RWPE2 (cell line): ENCODE measurements at regions not wholly inside any gene's neighbourhood (a gene's known extent, or its start where the extent isn't known, plus 50 kb on each side); places are given as distances from the start of the nearest gene placed in this dataset.
"Not testable (repeated sequence)": the region's sequence is repeated elsewhere in the genome, so short reads cannot be mapped to it uniquely, and the experiment has no call there.

ENCODE experiments used
- ATAC-seq: fragments of 200-7000 bp; cut with Tn5 transposase; 3 replicates; pipeline ENCODE4 v1.9.1; 2021; ENCODE audit warnings: low read depth
- DNase-seq: peaks from one replicate; pipeline ENCODE4 v3.0.0-alpha.2; 2020; ENCODE audit warnings: low spot score
- H3K27ac ChIP-seq: fragments of 450-650 bp; 2 replicates; pipeline ENCODE4 v1.5.1; 2017; ENCODE audit warnings: mild to moderate bottlenecking; ENCODE audit not compliant: poor library complexity, severe bottlenecking
- H3K27me3 ChIP-seq: fragments of 250-450 bp; sonication (Bioruptor Pico); 2 replicates; pipeline ENCODE4 v1.5.1; 2021; ENCODE audit warnings: mild to moderate bottlenecking, moderate library complexity; ENCODE audit not compliant: insufficient read depth, poor library complexity, severe bottlenecking
- H3K36me3 ChIP-seq: fragments of 250-450 bp; sonication (Bioruptor Pico); 2 replicates; pipeline ENCODE4 v1.5.1; 2020; ENCODE audit warnings: low read depth, mild to moderate bottlenecking, moderate library complexity
- H3K4me1 ChIP-seq: fragments of 250-450 bp; sonication (Bioruptor Pico); 2 replicates; pipeline ENCODE4 v1.5.1; 2021; ENCODE audit warnings: mild to moderate bottlenecking, moderate library complexity; ENCODE audit not compliant: insufficient read depth, poor library complexity, severe bottlenecking
- H3K4me3 ChIP-seq: fragments of 250-450 bp; sonication (Bioruptor Pico); 2 replicates; pipeline ENCODE4 v1.5.1; 2021; ENCODE audit warnings: mild to moderate bottlenecking, moderate library complexity; ENCODE audit not compliant: severe bottlenecking
- H3K9me3 ChIP-seq: fragments of 250-450 bp; sonication (Bioruptor Pico); 2 replicates; pipeline ENCODE4 v1.5.1; 2021; ENCODE audit warnings: mild to moderate bottlenecking, moderate library complexity; ENCODE audit not compliant: severe bottlenecking
- TF ChIP-seq, protein P1 (sequence below): fragments of 450-650 bp; IDR thresholded peaks from one replicate; pipeline ENCODE4 v1.5.1; 2017; ENCODE audit warnings: mild to moderate bottlenecking, moderate library complexity; ENCODE audit not compliant: poor library complexity, severe bottlenecking

DNA sequence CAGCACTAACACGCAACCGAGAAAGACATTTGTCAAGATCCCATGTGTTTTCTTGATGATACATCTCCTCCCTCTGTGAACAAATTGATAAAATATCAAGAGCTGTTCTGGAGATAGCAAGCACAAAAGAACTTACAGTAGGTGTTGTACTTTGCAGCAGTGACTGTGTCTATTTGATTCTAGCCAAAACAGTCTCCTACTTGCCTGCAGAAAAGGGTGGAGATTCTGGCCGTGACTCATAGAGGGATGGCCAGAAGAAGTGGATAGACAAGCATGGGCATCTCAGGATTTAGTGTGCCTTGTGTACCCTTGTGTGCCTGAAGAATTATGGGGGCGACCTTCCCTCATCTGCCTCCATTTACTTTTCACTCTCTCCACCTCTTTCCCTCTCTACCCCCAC is 458.4 kb upstream of the LRRC7 start:
- Histone ChIP-seq H3K36me3 (no peaks in the 10 kb centered on the region), H3K27me3 (no peaks in the 10 kb centered on the region), H3K4me1 (peaks cover 3% of the 10 kb centered on the region), H3K9me3 (no peaks in the 10 kb centered on the region), H3K4me3 (no peak overlapping the region), H3K27ac (peak overlapping the region; percentile 24)
- ATAC-seq = peak; percentile 64; the same call in 2 of the 3 replicates
- TF ChIP-seq, protein P1, sequence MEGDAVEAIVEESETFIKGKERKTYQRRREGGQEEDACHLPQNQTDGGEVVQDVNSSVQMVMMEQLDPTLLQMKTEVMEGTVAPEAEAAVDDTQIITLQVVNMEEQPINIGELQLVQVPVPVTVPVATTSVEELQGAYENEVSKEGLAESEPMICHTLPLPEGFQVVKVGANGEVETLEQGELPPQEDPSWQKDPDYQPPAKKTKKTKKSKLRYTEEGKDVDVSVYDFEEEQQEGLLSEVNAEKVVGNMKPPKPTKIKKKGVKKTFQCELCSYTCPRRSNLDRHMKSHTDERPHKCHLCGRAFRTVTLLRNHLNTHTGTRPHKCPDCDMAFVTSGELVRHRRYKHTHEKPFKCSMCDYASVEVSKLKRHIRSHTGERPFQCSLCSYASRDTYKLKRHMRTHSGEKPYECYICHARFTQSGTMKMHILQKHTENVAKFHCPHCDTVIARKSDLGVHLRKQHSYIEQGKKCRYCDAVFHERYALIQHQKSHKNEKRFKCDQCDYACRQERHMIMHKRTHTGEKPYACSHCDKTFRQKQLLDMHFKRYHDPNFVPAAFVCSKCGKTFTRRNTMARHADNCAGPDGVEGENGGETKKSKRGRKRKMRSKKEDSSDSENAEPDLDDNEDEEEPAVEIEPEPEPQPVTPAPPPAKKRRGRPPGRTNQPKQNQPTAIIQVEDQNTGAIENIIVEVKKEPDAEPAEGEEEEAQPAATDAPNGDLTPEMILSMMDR = no peak
- DNase-seq = no peak

DNA sequence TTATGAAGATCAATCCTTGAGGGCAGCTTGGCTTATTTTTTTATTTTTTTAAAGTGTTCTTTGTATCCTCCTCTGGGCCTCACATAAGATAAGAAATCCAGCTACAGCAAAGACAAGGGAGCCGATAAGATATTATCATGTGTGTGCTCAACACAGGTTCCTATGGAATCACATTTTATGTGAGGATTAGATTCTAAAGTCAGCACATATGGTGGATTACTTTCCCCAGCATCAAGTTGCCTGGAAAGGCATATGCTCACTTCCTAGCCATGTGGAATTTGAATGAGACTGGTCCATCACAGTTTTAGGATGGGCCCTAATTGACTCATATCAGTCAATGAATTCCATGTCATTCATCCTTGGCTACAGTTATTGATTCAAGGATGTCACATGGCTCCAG is 456.9 kb upstream of the LRRC7 start:
- H3K27me3 ChIP-seq = no peaks in the 10 kb centered on the region
- H3K4me1 ChIP-seq = peaks cover 3% of the 10 kb centered on the region
- TF ChIP-seq, protein P1 = no peak
- DNase-seq (no peak), ATAC-seq (no peak)
- no peak overlapping the region for H3K27ac ChIP-seq
- H3K4me3 ChIP-seq = no peak overlapping the region
- no peaks in the 10 kb centered on the region for H3K36me3 ChIP-seq
- H3K9me3 ChIP-seq = no peaks in the 10 kb centered on the region

DNA sequence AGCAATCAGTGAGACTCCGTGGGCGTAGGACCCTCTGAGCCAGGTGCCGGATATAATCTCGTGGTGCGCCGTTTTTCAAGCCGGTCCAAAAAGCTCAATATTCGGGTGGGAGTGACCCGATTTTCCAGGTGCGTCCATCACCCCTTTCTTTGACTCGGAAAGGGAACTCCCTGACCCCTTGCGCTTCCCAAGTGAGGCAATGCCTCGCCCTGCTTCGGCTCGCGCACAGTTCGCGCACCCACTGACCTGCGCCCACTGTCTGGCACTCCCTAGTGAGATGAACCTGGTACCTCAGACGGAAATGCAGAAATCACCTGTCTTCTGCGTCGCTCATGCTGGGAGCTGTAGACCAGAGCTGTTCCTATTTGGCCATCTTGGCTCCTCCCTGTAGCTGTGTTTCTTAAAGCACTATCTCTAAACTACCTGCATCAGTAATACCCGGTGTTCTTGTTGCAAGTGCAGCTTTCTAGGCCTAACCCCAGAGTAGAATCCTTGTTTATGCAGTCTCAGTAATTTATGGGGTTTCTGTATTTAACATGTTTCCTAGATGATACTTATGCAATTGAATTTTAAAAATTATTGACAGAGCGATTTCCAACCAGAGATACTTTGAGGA is 447.5 kb upstream of the LRRC7 start:
- H3K27me3 ChIP-seq, H3K4me1 ChIP-seq, DNase-seq, H3K4me3 ChIP-seq, ATAC-seq, H3K27ac ChIP-seq, H3K36me3 ChIP-seq, H3K9me3 ChIP-seq: not testable (repeated sequence)

DNA sequence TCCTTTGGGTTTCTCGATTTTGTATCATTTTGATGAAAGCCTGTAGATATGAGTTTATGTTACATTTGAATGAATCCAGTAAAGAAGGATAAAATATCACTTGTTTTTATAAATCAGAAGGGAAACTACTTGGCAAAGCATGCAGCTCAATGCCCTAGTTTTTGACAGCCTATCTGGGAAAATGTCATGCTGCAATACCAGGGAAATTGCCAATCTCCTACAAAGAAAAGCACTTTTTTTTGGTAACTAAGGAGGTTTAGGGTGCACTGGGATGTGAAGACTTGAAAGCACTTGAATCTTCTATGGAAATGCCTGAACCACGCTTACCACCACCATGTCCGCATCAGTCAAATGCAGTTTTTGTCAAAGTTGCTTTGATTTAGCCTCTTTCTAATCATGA is 446.9 kb upstream of the LRRC7 start:
- Histone ChIP-seq H3K4me1 (no peaks in the 10 kb centered on the region), H3K9me3 (no peaks in the 10 kb centered on the region), H3K27ac (no peak overlapping the region), H3K36me3 (no peaks in the 10 kb centered on the region), H3K4me3 (no peak overlapping the region), H3K27me3 (no peaks in the 10 kb centered on the region)
- TF ChIP-seq, protein P1 = no peak
- no peak for ATAC-seq
- no peak for DNase-seq

DNA sequence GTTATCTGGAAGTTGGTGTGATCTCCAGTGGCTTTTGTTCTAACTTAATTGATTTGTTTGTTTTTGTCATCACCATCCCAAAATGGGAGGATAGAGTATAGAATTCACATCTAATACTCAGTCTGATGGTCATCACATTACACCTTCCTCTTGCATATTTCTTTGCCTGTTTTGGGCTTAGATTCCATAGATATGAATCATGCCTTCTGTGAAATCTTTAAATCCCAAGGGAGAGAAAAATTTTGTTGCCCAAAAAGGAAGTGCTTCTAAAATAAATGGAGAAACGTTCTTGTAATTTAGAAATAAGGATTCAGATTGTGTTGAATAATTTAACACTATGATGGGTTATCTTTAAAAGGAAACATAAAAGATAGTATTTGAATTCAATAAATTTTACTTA is 446.0 kb upstream of the LRRC7 start:
- H3K36me3 ChIP-seq = no peaks in the 10 kb centered on the region
- H3K27me3 ChIP-seq = no peaks in the 10 kb centered on the region
- no peak for DNase-seq
- no peak for ATAC-seq
- TF ChIP-seq, protein P1 = no peak
- no peaks in the 10 kb centered on the region for H3K4me1 ChIP-seq
- H3K9me3 ChIP-seq = no peaks in the 10 kb centered on the region
- H3K27ac ChIP-seq = no peak overlapping the region
- H3K4me3 ChIP-seq = no peak overlapping the region
